ENCODE measurements at regions not wholly inside any gene's neighbourhood (a gene's known extent, or its start where the extent isn't known, plus 50 kb on each side); places are given as distances from the start of the nearest gene placed in this dataset.

GRCh38 chr7:115676707-115677106, 353.9 kb downstream of the TFEC start:
- TF ChIP-seq CTCF (conservative IDR thresholded peaks at IDR 0.05; ENCODE audit: low read depth, low read length): no peak
- TF ChIP-seq ELK1 (IDR thresholded peaks at IDR 0.05; ENCODE audit: borderline replicate concordance, low read depth, low read length): no peak
- no peak for TF ChIP-seq POLR2A (IDR thresholded peaks at IDR 0.05; ENCODE audit: low read depth, low read length)
- no peak for TF ChIP-seq CEBPB (IDR thresholded peaks at IDR 0.05; ENCODE audit: low read depth, low read length)
- no peak for TF ChIP-seq MXI1 (IDR thresholded peaks at IDR 0.05; ENCODE audit: borderline replicate concordance, low read depth, low read length)
